ENCODE measurements at regions not wholly inside any gene's neighbourhood (a gene's known extent, or its start where the extent isn't known, plus 50 kb on each side); places are given as distances from the start of the nearest gene placed in this dataset.
"Not testable (repeated sequence)": the region's sequence is repeated elsewhere in the genome, so short reads cannot be mapped to it uniquely, and the experiment has no call there.

DNA sequence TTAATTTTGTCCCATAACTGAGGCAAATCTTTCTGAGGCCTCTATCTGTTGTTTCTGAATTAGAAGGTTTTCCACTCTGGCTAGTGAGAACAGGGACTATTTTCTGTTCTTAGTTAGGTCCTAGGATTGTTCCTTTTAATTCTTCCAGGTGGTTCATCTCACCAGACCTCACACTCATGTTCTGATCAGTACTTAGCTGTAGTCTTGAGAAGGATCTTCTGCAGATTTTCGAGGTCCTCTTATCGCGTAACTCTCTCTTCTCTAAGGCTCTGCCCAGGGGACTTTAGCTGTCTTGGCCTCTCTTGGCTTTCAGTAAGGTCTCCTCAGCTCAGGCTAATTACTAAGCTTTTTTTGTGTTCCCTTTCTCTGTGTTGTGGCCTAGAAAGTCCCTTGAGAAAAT is 201.1 kb downstream of the ETNK1 start:
- Histone ChIP-seq H2BK15ac (ENCODE audit: low read depth, poor library complexity, severe bottlenecking) (no peak overlapping the region), H3K4me1 (ENCODE audit: control insufficient read depth, insufficient read depth, low read depth, low read length) (no peaks in the 10 kb centered on the region), H4K8ac (ENCODE audit: low read length) (no peak overlapping the region), H3K9me3 (ENCODE audit: control insufficient read depth, low read length) (peaks cover 11% of the 10 kb centered on the region), H3K18ac (ENCODE audit: low read depth in 1 of 2, low read length in 2 of 2) (no peak overlapping the region), H3K79me1 (replicated peaks; ENCODE audit: low read length, poor library complexity, severe bottlenecking) (no peaks in the 10 kb centered on the region), H2BK12ac (ENCODE audit: low read length in 2 of 2) (no peak overlapping the region), H4K91ac (ENCODE audit: low read length) (no peak overlapping the region), H3K4me3 (ENCODE audit: insufficient read depth in 1 of 2, low read depth in 1 of 2, low read length in 2 of 2) (no peak overlapping the region), H3K23ac (ENCODE audit: low read length in 2 of 2) (no peak overlapping the region), H3K14ac (ENCODE audit: low read length in 2 of 2) (no peak overlapping the region), H3K27me3 (ENCODE audit: control insufficient read depth in 1 of 2, insufficient read depth in 1 of 2, low read length in 2 of 2) (no peaks in the 10 kb centered on the region), H2BK5ac (ENCODE audit: low read depth, low read length, poor library complexity, severe bottlenecking) (no peak overlapping the region), H3K36me3 (ENCODE audit: control insufficient read depth in 1 of 2, insufficient read depth in 2 of 2, low read depth in 1 of 2, low read length in 2 of 2) (no peaks in the 10 kb centered on the region), H3K4ac (ENCODE audit: low read depth in 1 of 2, low read length in 2 of 2) (no peak overlapping the region), H3K9ac (ENCODE audit: low read length) (no peak overlapping the region), H2BK120ac (ENCODE audit: low read depth, low read length) (no peak overlapping the region), H2AFZ (ENCODE audit: low read depth, low read length) (no peak overlapping the region), H3K27ac (ENCODE audit: low read length, poor library complexity, severe bottlenecking) (no peak overlapping the region), H2AK5ac (ENCODE audit: low read length, severe bottlenecking) (no peak overlapping the region), H3K4me2 (ENCODE audit: low read length, poor library complexity, severe bottlenecking) (no peak overlapping the region)
- WGBS = 89% methylated on average over 3 of the region's 3 CpGs
- no peak for DNase-seq

DNA sequence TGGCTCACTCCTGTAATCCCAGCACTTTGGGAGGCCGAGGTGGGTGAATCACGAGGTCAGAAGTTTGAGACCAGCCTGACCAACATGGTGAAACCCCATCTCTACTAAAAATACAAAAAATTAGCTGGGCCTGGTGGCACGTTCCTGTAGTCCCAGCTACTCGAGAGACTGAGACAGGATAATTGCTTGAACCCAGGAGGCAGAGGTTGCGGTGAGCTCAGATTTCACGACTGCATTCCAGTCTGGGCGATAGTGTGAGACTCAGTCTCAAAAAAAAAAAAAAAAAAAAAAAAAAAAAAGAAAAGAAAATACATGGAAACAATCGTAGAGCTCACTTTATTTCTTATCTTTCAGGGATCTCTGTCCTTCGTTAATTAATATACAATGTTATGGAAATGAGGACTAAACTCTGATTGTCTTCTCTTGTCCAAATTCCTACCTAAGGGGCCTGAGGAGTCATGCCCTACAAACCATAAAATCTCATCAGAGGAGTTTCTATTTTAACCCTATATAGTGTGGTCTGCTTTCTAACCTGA is 201.5 kb downstream of the ETNK1 start:
- not testable (repeated sequence) for H3K23ac ChIP-seq (ENCODE audit: low read length in 2 of 2); H3K18ac ChIP-seq (ENCODE audit: low read depth in 1 of 2, low read length in 2 of 2); H3K4me2 ChIP-seq (ENCODE audit: low read length, poor library complexity, severe bottlenecking); H3K79me1 ChIP-seq (replicated peaks; ENCODE audit: low read length, poor library complexity, severe bottlenecking); H3K27me3 ChIP-seq (ENCODE audit: control insufficient read depth in 1 of 2, insufficient read depth in 1 of 2, low read length in 2 of 2); H4K8ac ChIP-seq (ENCODE audit: low read length); H3K4me1 ChIP-seq (ENCODE audit: control insufficient read depth, insufficient read depth, low read depth, low read length); H3K4ac ChIP-seq (ENCODE audit: low read depth in 1 of 2, low read length in 2 of 2); DNase-seq; H2BK120ac ChIP-seq (ENCODE audit: low read depth, low read length); H2AK5ac ChIP-seq (ENCODE audit: low read length, severe bottlenecking); H3K36me3 ChIP-seq (ENCODE audit: control insufficient read depth in 1 of 2, insufficient read depth in 2 of 2, low read depth in 1 of 2, low read length in 2 of 2); H4K91ac ChIP-seq (ENCODE audit: low read length); H3K4me3 ChIP-seq (ENCODE audit: insufficient read depth in 1 of 2, low read depth in 1 of 2, low read length in 2 of 2); H2AFZ ChIP-seq (ENCODE audit: low read depth, low read length); H2BK5ac ChIP-seq (ENCODE audit: low read depth, low read length, poor library complexity, severe bottlenecking); H2BK12ac ChIP-seq (ENCODE audit: low read length in 2 of 2); H3K27ac ChIP-seq (ENCODE audit: low read length, poor library complexity, severe bottlenecking); H2BK15ac ChIP-seq (ENCODE audit: low read depth, poor library complexity, severe bottlenecking); H3K14ac ChIP-seq (ENCODE audit: low read length in 2 of 2); H3K9ac ChIP-seq (ENCODE audit: low read length)
- H3K9me3 ChIP-seq (ENCODE audit: control insufficient read depth, low read length) = peaks cover 10% of the 10 kb centered on the region
- WGBS = 94% methylated on average over 2 of the region's 9 CpGs

DNA sequence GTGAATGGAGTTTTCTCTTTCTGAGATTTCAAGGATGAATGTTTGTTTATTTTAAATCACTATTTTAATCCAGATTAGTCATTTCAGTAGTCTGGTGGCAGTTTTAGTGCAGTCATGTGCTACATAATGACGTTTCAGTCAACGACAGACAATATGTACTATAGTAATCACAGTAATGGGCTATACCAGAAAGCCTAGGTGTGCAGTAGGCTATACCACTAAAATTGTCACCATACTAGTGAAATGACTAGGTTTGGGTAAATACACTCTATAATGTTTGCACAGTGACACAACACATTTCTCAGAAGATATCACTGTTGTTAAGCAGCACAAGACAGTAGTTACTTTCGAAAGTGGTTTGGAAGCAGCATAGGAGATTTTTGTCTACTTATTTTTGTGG is 203.1 kb downstream of the ETNK1 start:
- H3K4me1 ChIP-seq (ENCODE audit: control insufficient read depth, insufficient read depth, low read depth, low read length) = no peaks in the 10 kb centered on the region
- no peak overlapping the region for H2BK15ac ChIP-seq (ENCODE audit: low read depth, poor library complexity, severe bottlenecking)
- H2BK5ac ChIP-seq (ENCODE audit: low read depth, low read length, poor library complexity, severe bottlenecking) = no peak overlapping the region
- H2BK12ac ChIP-seq (ENCODE audit: low read length in 2 of 2) = no peak overlapping the region
- WGBS = 80% methylated on average over 1 of the region's 3 CpGs
- H3K9me3 ChIP-seq (ENCODE audit: control insufficient read depth, low read length) = peaks cover 3% of the 10 kb centered on the region
- H3K4ac ChIP-seq (ENCODE audit: low read depth in 1 of 2, low read length in 2 of 2) = no peak overlapping the region
- no peak overlapping the region for H3K14ac ChIP-seq (ENCODE audit: low read length in 2 of 2)
- H3K27ac ChIP-seq (ENCODE audit: low read length, poor library complexity, severe bottlenecking) = no peak overlapping the region
- no peaks in the 10 kb centered on the region for H3K79me1 ChIP-seq (replicated peaks; ENCODE audit: low read length, poor library complexity, severe bottlenecking)
- no peak overlapping the region for H3K18ac ChIP-seq (ENCODE audit: low read depth in 1 of 2, low read length in 2 of 2)
- no peaks in the 10 kb centered on the region for H3K36me3 ChIP-seq (ENCODE audit: control insufficient read depth in 1 of 2, insufficient read depth in 2 of 2, low read depth in 1 of 2, low read length in 2 of 2)
- no peak overlapping the region for H3K23ac ChIP-seq (ENCODE audit: low read length in 2 of 2)
- no peak overlapping the region for H2AK5ac ChIP-seq (ENCODE audit: low read length, severe bottlenecking)
- H4K91ac ChIP-seq (ENCODE audit: low read length) = no peak overlapping the region
- H3K9ac ChIP-seq (ENCODE audit: low read length) = no peak overlapping the region
- H3K4me3 ChIP-seq (ENCODE audit: insufficient read depth in 1 of 2, low read depth in 1 of 2, low read length in 2 of 2) = no peak overlapping the region
- H2BK120ac ChIP-seq (ENCODE audit: low read depth, low read length) = no peak overlapping the region
- no peak overlapping the region for H2AFZ ChIP-seq (ENCODE audit: low read depth, low read length)
- no peak overlapping the region for H4K8ac ChIP-seq (ENCODE audit: low read length)
- H3K27me3 ChIP-seq (ENCODE audit: control insufficient read depth in 1 of 2, insufficient read depth in 1 of 2, low read length in 2 of 2) = no peaks in the 10 kb centered on the region
- H3K4me2 ChIP-seq (ENCODE audit: low read length, poor library complexity, severe bottlenecking) = no peak overlapping the region
- no peak for DNase-seq

DNA sequence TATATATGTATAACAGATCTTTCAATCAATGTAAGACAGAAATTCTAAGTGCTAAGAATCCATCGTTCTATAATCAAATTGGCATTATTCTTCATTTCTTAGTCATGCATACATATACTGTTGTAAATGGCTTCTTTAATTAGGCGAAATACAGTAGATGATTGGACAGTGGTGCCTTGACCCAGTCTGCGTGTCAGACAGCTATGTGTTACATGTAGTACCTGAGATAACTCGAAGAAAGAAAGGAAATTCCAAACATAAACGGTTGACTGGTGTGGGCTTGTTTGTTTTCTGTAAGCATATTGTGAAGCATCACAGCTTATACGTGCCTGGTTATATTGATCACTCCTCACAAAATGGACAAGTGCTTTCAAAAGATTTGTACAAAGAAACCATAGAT is 210.5 kb downstream of the ETNK1 start:
- DNase-seq = no peak
- H2AK5ac ChIP-seq (ENCODE audit: low read length, severe bottlenecking) = no peak overlapping the region
- no peak overlapping the region for H2AFZ ChIP-seq (ENCODE audit: low read depth, low read length)
- H4K91ac ChIP-seq (ENCODE audit: low read length) = no peak overlapping the region
- no peak overlapping the region for H4K8ac ChIP-seq (ENCODE audit: low read length)
- no peaks in the 10 kb centered on the region for H3K79me1 ChIP-seq (replicated peaks; ENCODE audit: low read length, poor library complexity, severe bottlenecking)
- no peaks in the 10 kb centered on the region for H3K9me3 ChIP-seq (ENCODE audit: control insufficient read depth, low read length)
- H3K4ac ChIP-seq (ENCODE audit: low read depth in 1 of 2, low read length in 2 of 2) = no peak overlapping the region
- no peak overlapping the region for H2BK5ac ChIP-seq (ENCODE audit: low read depth, low read length, poor library complexity, severe bottlenecking)
- H3K9ac ChIP-seq (ENCODE audit: low read length) = no peak overlapping the region
- H3K23ac ChIP-seq (ENCODE audit: low read length in 2 of 2) = no peak overlapping the region
- WGBS = 83% methylated on average over 4 of the region's 6 CpGs
- H3K4me1 ChIP-seq (ENCODE audit: control insufficient read depth, insufficient read depth, low read depth, low read length) = no peaks in the 10 kb centered on the region
- H3K27me3 ChIP-seq (ENCODE audit: control insufficient read depth in 1 of 2, insufficient read depth in 1 of 2, low read length in 2 of 2) = no peaks in the 10 kb centered on the region
- H3K27ac ChIP-seq (ENCODE audit: low read length, poor library complexity, severe bottlenecking) = no peak overlapping the region
- H3K18ac ChIP-seq (ENCODE audit: low read depth in 1 of 2, low read length in 2 of 2) = no peak overlapping the region
- no peaks in the 10 kb centered on the region for H3K36me3 ChIP-seq (ENCODE audit: control insufficient read depth in 1 of 2, insufficient read depth in 2 of 2, low read depth in 1 of 2, low read length in 2 of 2)
- H2BK12ac ChIP-seq (ENCODE audit: low read length in 2 of 2) = no peak overlapping the region
- H2BK120ac ChIP-seq (ENCODE audit: low read depth, low read length) = no peak overlapping the region
- H2BK15ac ChIP-seq (ENCODE audit: low read depth, poor library complexity, severe bottlenecking) = no peak overlapping the region
- H3K4me2 ChIP-seq (ENCODE audit: low read length, poor library complexity, severe bottlenecking) = no peak overlapping the region
- no peak overlapping the region for H3K4me3 ChIP-seq (ENCODE audit: insufficient read depth in 1 of 2, low read depth in 1 of 2, low read length in 2 of 2)
- no peak overlapping the region for H3K14ac ChIP-seq (ENCODE audit: low read length in 2 of 2)

Data from mesenchymal stem cell (in vitro differentiated cells and primary cell).